HepG2 (cell line): ENCODE measurements at regions not wholly inside any gene's neighbourhood (a gene's known extent, or its start where the extent isn't known, plus 50 kb on each side); places are given as distances from the start of the nearest gene placed in this dataset.

Source experiments
- HNRNPUL1 ChIP-seq: fragments of 200-400 bp; formaldehyde crosslinking; IDR thresholded peaks from 2 replicates; pipeline ENCODE4 v1.6.1; 2017; ENCODE audit warnings: low read depth, mild to moderate bottlenecking, low read length, moderate library complexity
- RBM22 ChIP-seq: fragments of 200-400 bp; formaldehyde crosslinking; optimal IDR thresholded peaks from 2 replicates; pipeline ENCODE3; 2017; ENCODE audit warnings: mild to moderate bottlenecking, low read length, moderate library complexity
- ZNF317 ChIP-seq: sonication (generic); formaldehyde crosslinking; IDR thresholded peaks from 2 replicates; pipeline ENCODE4 v1.5.0; 2020; ENCODE audit warnings: mild to moderate bottlenecking, missing genetic modification reagents
- ZNF737 ChIP-seq: sonication (generic); formaldehyde crosslinking; IDR thresholded peaks from 2 replicates; pipeline ENCODE4 v1.5.0; 2020; ENCODE audit warnings: missing genetic modification reagents, mild to moderate bottlenecking, borderline replicate concordance
- ZNF768 ChIP-seq: sonication (generic); formaldehyde crosslinking; IDR thresholded peaks from 2 replicates; pipeline ENCODE4 v1.4.0; 2020; ENCODE audit warnings: missing genetic modification reagents
- TF ChIP-seq, protein P1 (sequence below): sonication (generic); formaldehyde crosslinking; IDR thresholded peaks from 2 replicates; pipeline ENCODE4 v1.5.0; 2020; ENCODE audit warnings: mild to moderate bottlenecking, missing genetic modification reagents, moderate library complexity
- TF ChIP-seq, protein P2 (sequence below): sonication (generic); formaldehyde crosslinking; IDR thresholded peaks from 2 replicates; pipeline ENCODE4 v1.5.0; 2020; ENCODE audit warnings: mild to moderate bottlenecking, missing genetic modification reagents, borderline replicate concordance

DNA sequence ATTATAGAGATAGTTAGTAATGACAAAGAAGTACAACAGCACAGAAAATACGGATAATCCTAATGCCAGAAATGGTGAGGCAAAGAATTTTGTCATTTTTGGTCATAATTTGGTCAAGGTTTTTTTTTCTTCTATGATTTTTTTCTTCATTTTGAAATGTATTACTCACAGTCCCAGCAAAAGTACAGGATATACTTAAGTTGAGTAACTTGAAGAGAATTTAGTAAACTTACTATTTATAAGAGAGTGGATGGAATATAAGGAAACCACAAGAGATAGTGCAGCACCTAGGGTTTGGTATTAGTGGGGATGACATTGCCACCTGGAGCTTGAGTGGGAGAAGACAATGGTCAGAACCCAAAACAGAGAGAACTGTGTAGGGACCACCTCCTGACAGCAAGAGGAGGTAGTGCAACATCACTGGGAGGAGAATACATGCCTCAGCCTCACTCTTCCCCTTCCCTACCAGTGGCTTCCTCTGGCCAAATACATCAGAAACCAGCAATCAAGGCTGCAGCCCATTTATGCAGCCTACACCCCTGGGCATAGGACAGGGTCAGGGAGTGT, 434.5 kb upstream of the TRPC7 start:
- TF ChIP-seq RBM22 (no peak), ZNF317 (CRISPR knock-in tag) (no peak), ZNF737 (CRISPR knock-in tag) (no peak), HNRNPUL1 (no peak), ZNF768 (CRISPR knock-in tag) (no peak)
- TF ChIP-seq, protein P1, sequence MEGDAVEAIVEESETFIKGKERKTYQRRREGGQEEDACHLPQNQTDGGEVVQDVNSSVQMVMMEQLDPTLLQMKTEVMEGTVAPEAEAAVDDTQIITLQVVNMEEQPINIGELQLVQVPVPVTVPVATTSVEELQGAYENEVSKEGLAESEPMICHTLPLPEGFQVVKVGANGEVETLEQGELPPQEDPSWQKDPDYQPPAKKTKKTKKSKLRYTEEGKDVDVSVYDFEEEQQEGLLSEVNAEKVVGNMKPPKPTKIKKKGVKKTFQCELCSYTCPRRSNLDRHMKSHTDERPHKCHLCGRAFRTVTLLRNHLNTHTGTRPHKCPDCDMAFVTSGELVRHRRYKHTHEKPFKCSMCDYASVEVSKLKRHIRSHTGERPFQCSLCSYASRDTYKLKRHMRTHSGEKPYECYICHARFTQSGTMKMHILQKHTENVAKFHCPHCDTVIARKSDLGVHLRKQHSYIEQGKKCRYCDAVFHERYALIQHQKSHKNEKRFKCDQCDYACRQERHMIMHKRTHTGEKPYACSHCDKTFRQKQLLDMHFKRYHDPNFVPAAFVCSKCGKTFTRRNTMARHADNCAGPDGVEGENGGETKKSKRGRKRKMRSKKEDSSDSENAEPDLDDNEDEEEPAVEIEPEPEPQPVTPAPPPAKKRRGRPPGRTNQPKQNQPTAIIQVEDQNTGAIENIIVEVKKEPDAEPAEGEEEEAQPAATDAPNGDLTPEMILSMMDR (CRISPR knock-in tag), result no peak
- TF ChIP-seq, protein P2, sequence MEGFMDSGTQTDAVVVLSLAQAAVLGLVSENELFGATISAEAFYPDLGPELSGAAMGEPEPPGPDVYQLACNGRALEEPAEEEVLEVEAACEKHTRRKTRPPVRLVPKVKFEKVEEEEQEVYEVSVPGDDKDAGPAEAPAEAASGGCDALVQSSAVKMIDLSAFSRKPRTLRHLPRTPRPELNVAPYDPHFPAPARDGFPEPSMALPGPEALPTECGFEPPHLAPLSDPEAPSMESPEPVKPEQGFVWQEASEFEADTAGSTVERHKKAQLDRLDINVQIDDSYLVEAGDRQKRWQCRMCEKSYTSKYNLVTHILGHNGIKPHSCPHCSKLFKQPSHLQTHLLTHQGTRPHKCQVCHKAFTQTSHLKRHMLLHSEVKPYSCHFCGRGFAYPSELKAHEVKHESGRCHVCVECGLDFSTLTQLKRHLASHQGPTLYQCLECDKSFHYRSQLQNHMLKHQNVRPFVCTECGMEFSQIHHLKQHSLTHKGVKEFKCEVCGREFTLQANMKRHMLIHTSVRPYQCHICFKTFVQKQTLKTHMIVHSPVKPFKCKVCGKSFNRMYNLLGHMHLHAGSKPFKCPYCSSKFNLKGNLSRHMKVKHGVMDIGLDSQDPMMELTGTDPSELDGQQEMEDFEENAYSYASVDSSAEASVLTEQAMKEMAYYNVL, result no peak
